NB4 (cell line): ENCODE measurements at regions not wholly inside any gene's neighbourhood (a gene's known extent, or its start where the extent isn't known, plus 50 kb on each side); places are given as distances from the start of the nearest gene placed in this dataset.

ENCODE experiments used
- DNase-seq: peaks from one replicate; pipeline ENCODE4 v3.0.0; 2010; ENCODE audit warnings: low read depth
- H3K4me3 ChIP-seq: one replicate; pipeline ENCODE4 v1.5.1; 2011; ENCODE audit warnings: mild to moderate bottlenecking, low read depth, low read length, moderate library complexity
- CTCF ChIP-seq: IDR thresholded peaks from one replicate; pipeline ENCODE4 v1.5.1; 2012; ENCODE audit warnings: low read depth, low read length
- MAX ChIP-seq: IDR thresholded peaks from 2 replicates; pipeline ENCODE4 v1.6.1; 2011; ENCODE audit warnings: low read depth, low read length
- MYC ChIP-seq: IDR thresholded peaks from 2 replicates; pipeline ENCODE4 v1.6.1; 2011; ENCODE audit warnings: low read depth, low read length
- POLR2A ChIP-seq: IDR thresholded peaks from 2 replicates; pipeline ENCODE4 v1.6.1; 2011; ENCODE audit warnings: mild to moderate bottlenecking; ENCODE audit not compliant: insufficient read length; ENCODE audit errors: extremely low read depth

GRCh38 chr9:28810388-28811075 is 1237.3 kb upstream of the C9orf72 start:
- TF ChIP-seq CTCF (no peak), MYC (no peak)
- DNase-seq, result peak; percentile 23
- H3K4me3 ChIP-seq, result no peak overlapping the region

GRCh38 chr9:28820741-28821140 is 1247.5 kb upstream of the C9orf72 start:
- DNase-seq, result no peak
- TF ChIP-seq MYC, result no peak
- no peak for TF ChIP-seq POLR2A
- TF ChIP-seq CTCF, result no peak
- no peak for TF ChIP-seq MAX

GRCh38 chr9:28821240-28821639 is 1248.0 kb upstream of the C9orf72 start:
- TF ChIP-seq MAX (no peak), MYC (no peak), POLR2A (no peak), CTCF (no peak)
- DNase-seq, result no peak
- H3K4me3 ChIP-seq, result no peak overlapping the region

More at GRCh38 chr9:28820741-28821140, 1247.5 kb upstream of the C9orf72 start:
- H3K4me3 ChIP-seq, result no peak overlapping the region

GRCh38 chr9:28824432-28824963 is 1251.2 kb upstream of the C9orf72 start:
- DNase-seq, result no peak
- TF ChIP-seq MAX, result no peak
- TF ChIP-seq MYC, result no peak
- no peak overlapping the region for H3K4me3 ChIP-seq

GRCh38 chr9:28832168-28832770 is 1259.0 kb upstream of the C9orf72 start:
- no peak overlapping the region for H3K4me3 ChIP-seq
- TF ChIP-seq MYC, result no peak
- no peak for TF ChIP-seq POLR2A
- TF ChIP-seq MAX, result no peak
- DNase-seq, result no peak

- H3K4me3 ChIP-seq, result no peak overlapping the region
- DNase-seq, result no peak
- no peak for TF ChIP-seq MAX
- no peak for TF ChIP-seq MYC
- TF ChIP-seq CTCF, result no peak
- TF ChIP-seq POLR2A, result no peak
Measured at GRCh38 chr9:28834156-28834555, 1260.9 kb upstream of the C9orf72 start.
